ENCODE measurements at regions not wholly inside any gene's neighbourhood (a gene's known extent, or its start where the extent isn't known, plus 50 kb on each side); places are given as distances from the start of the nearest gene placed in this dataset.

- ATAC-seq (ENCODE audit: low read depth) = no peak
- DNase-seq = no peak
- Mint-ChIP-seq H3K9me3 (peaks cover 4% of the 10 kb centered on the region), H3K27me3 (no peaks in the 10 kb centered on the region), H3K4me1 (no peaks in the 10 kb centered on the region), H3K36me3 (no peaks in the 10 kb centered on the region), H3K4me3 (no peak overlapping the region), H3K27ac (no peak overlapping the region)
- POLR2A ChIA-PET = no interaction called here
Observed at GRCh38 chr9:103372828-103373227, 377.7 kb downstream of the CYLC2 start.

DNA sequence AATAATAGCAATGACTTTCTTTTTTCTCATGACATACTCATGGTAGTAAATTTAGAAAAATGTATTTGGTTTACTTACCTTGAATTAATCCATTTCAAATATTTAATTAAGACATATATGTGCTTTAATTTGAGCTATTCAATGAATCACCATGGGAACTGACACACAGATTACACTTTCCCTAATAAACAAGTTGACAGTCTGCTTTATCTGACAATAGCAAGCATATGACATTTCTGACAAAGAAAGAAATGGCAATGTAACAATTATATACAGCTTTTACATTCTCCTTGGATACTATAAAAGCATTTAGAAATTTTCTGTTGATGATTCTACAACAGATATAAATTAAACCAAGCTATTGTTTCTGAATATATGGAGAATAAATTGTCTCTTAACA lies 382.5 kb downstream of the CYLC2 start:
- Mint-ChIP-seq H3K27me3 (no peaks in the 10 kb centered on the region), H3K9me3 (peaks cover 2% of the 10 kb centered on the region), H3K27ac (no peak overlapping the region), H3K4me3 (no peak overlapping the region), H3K36me3 (no peaks in the 10 kb centered on the region), H3K4me1 (no peaks in the 10 kb centered on the region)
- DNase-seq = no peak
- POLR2A ChIA-PET = no interaction called here
- ATAC-seq (ENCODE audit: low read depth) = no peak

- H3K4me3 Mint-ChIP-seq = no peak overlapping the region
- no peak overlapping the region for H3K27ac Mint-ChIP-seq
- H3K27me3 Mint-ChIP-seq = no peaks in the 10 kb centered on the region
- POLR2A ChIA-PET = no interaction called here
- H3K36me3 Mint-ChIP-seq = no peaks in the 10 kb centered on the region
- DNase-seq (no peak), ATAC-seq (ENCODE audit: low read depth) (peak; percentile 42)
- no peaks in the 10 kb centered on the region for H3K4me1 Mint-ChIP-seq
- H3K9me3 Mint-ChIP-seq = no peaks in the 10 kb centered on the region
Observed at GRCh38 chr9:103397868-103398600, 402.9 kb downstream of the CYLC2 start.

GRCh38 chr9:103399535-103399934 lies 404.4 kb downstream of the CYLC2 start:
- ATAC-seq (ENCODE audit: low read depth) (no peak), DNase-seq (no peak)
- no peaks in the 10 kb centered on the region for H3K9me3 Mint-ChIP-seq
- H3K27ac Mint-ChIP-seq = no peak overlapping the region
- no peaks in the 10 kb centered on the region for H3K4me1 Mint-ChIP-seq
- no peaks in the 10 kb centered on the region for H3K27me3 Mint-ChIP-seq
- POLR2A ChIA-PET = no interaction called here
- H3K36me3 Mint-ChIP-seq = no peaks in the 10 kb centered on the region
- no peak overlapping the region for H3K4me3 Mint-ChIP-seq

DNA sequence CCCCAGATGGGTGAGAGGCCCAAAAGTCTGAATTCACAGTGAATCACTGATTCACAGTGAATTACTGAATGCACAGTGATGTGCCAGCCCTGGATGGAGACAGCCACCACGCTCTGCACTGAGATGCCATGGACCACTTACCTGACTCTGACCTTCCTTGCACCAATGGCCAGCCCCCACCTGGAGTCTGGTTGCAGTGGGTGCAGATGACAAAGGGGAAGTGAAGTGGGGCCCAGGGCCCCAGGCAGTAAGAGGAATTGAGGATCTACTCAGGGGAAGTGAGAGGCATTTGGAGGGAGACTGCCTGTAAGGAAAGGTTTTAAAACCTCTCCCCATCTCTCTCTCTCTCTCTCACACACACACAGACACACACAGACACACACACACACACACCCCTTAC lies 412.1 kb downstream of the CYLC2 start:
- H3K27ac Mint-ChIP-seq = no peak overlapping the region

GRCh38 chr9:103410059-103410458 lies 414.9 kb downstream of the CYLC2 start:
- Mint-ChIP-seq H3K27ac (no peak overlapping the region), H3K9me3 (no peaks in the 10 kb centered on the region), H3K4me3 (no peak overlapping the region), H3K27me3 (no peaks in the 10 kb centered on the region), H3K36me3 (no peaks in the 10 kb centered on the region), H3K4me1 (no peaks in the 10 kb centered on the region)
- DNase-seq (no peak), ATAC-seq (ENCODE audit: low read depth) (no peak)
- POLR2A ChIA-PET = no interaction called here

More for the DNA sequence above, 412.1 kb downstream of the CYLC2 start:
- POLR2A ChIA-PET = no interaction called here
- Mint-ChIP-seq H3K4me3 (no peak overlapping the region), H3K9me3 (no peaks in the 10 kb centered on the region), H3K27me3 (no peaks in the 10 kb centered on the region), H3K4me1 (no peaks in the 10 kb centered on the region), H3K36me3 (no peaks in the 10 kb centered on the region)
- ATAC-seq (ENCODE audit: low read depth) (no peak), DNase-seq (no peak)

DNA sequence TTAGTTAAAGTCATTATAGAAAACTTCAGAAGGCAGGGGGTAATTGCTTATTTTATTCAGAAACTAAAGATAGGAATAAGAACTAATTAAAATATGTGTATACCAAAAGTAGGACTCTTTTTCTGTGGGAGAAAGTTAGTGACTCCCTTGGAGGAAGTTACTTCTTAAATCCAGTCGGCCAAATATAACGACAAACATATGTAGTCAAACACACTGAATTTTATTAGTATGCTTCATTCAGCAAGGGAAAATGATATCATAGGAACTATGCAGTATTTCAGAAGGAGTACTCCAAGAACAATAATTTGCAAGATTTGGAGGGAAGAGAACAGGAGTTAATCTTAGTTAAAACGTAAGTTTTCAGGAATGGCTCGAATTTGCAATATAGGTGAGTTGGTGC lies 432.6 kb downstream of the CYLC2 start:
- no peaks in the 10 kb centered on the region for H3K4me1 Mint-ChIP-seq
- H3K27me3 Mint-ChIP-seq = no peaks in the 10 kb centered on the region
- DNase-seq (no peak), ATAC-seq (ENCODE audit: low read depth) (no peak)
- H3K4me3 Mint-ChIP-seq = no peak overlapping the region
- H3K9me3 Mint-ChIP-seq = peaks cover 2% of the 10 kb centered on the region
- H3K27ac Mint-ChIP-seq = no peak overlapping the region
- no peaks in the 10 kb centered on the region for H3K36me3 Mint-ChIP-seq
- POLR2A ChIA-PET = no interaction called here

GRCh38 chr9:103430469-103430868 lies 435.3 kb downstream of the CYLC2 start:
- H3K27me3 Mint-ChIP-seq = no peaks in the 10 kb centered on the region
- POLR2A ChIA-PET = no interaction called here
- no peak for DNase-seq
- peaks cover 4% of the 10 kb centered on the region for H3K9me3 Mint-ChIP-seq
- no peak overlapping the region for H3K27ac Mint-ChIP-seq
- H3K4me3 Mint-ChIP-seq = no peak overlapping the region
- no peaks in the 10 kb centered on the region for H3K36me3 Mint-ChIP-seq
- H3K4me1 Mint-ChIP-seq = no peaks in the 10 kb centered on the region
- ATAC-seq (ENCODE audit: low read depth) = no peak

GRCh38 chr9:103431809-103432208 lies 436.7 kb downstream of the CYLC2 start:
- Mint-ChIP-seq H3K9me3 (peaks cover 4% of the 10 kb centered on the region), H3K4me1 (no peaks in the 10 kb centered on the region), H3K36me3 (no peaks in the 10 kb centered on the region), H3K4me3 (no peak overlapping the region), H3K27me3 (no peaks in the 10 kb centered on the region), H3K27ac (no peak overlapping the region)
- ATAC-seq (ENCODE audit: low read depth) (no peak), DNase-seq (no peak)
- POLR2A ChIA-PET = no interaction called here

DNA sequence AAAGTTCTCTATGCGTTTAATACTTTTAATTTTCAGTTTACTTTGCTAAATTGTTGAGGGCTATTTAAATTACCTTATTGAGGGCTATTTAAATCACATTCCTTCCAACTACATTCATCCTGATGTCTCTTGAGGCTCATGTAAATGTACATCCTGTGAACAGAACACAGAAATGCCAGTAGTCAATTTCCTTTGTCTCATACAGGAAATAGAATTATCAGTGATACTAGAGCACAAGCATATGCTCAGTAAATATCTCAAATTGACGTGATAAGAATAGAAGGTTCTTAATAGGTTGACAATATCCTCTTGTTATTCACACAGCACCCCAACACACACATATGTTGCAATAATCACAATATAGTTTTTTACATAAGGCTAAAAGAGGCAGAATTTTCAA lies 449.0 kb downstream of the CYLC2 start:
- no peaks in the 10 kb centered on the region for H3K36me3 Mint-ChIP-seq
- H3K9me3 Mint-ChIP-seq = peaks cover 2% of the 10 kb centered on the region
- H3K4me3 Mint-ChIP-seq = no peak overlapping the region
- DNase-seq (no peak), ATAC-seq (ENCODE audit: low read depth) (no peak)
- POLR2A ChIA-PET = no interaction called here
- no peak overlapping the region for H3K27ac Mint-ChIP-seq
- no peaks in the 10 kb centered on the region for H3K27me3 Mint-ChIP-seq
- H3K4me1 Mint-ChIP-seq = no peaks in the 10 kb centered on the region

GRCh38 chr9:103458826-103459225 lies 463.7 kb downstream of the CYLC2 start:
- Mint-ChIP-seq H3K4me3 (no peak overlapping the region), H3K27me3 (no peaks in the 10 kb centered on the region), H3K36me3 (no peaks in the 10 kb centered on the region), H3K27ac (no peak overlapping the region), H3K9me3 (peaks cover 8% of the 10 kb centered on the region), H3K4me1 (no peaks in the 10 kb centered on the region)
- ATAC-seq (ENCODE audit: low read depth) (no peak), DNase-seq (no peak)
- POLR2A ChIA-PET = no interaction called here

DNA sequence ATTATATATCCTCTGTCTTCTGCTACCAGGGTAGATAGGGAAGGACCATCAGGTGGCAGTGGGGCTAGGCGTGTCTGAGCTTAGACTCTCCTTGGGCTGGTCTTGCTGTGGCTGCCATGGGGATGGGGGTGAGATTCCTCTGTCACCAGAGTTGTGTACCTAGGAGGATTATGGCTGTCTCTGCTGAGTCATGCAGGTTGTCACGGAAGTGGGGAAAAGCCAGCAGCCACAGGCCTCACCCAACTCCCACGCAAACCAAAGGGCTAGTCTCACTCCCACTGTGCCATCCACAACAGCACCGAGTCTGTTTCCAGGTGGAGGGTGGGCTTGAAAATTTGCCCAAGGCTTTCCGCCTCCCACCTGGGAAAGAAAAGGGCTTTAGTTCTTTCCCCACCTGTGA lies 476.1 kb downstream of the CYLC2 start:
- Mint-ChIP-seq H3K27me3 (no peaks in the 10 kb centered on the region), H3K27ac (no peak overlapping the region), H3K9me3 (peaks cover 7% of the 10 kb centered on the region), H3K36me3 (no peaks in the 10 kb centered on the region), H3K4me3 (no peak overlapping the region), H3K4me1 (no peaks in the 10 kb centered on the region)
- POLR2A ChIA-PET = no interaction called here
- ATAC-seq (ENCODE audit: low read depth) = no peak
- no peak for DNase-seq

DNA sequence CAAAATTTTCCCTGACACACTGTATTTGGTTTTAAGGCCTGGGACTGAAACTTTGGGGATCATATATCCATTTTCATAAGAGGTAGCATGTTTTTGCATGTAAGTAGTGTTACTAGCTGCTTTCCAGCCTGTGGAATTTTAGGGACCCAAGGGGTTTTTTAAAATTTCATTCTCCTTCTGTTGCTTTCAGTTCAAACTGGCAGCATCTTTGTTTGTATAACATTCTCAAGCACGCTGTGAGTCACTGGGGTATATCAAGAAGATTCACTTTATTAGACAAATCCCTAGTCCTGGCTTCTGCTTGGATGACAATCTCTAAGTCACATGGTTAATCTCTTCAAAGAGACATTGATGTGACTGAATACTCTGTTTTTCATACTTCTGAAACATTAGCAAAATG lies 479.0 kb downstream of the CYLC2 start:
- peaks cover 7% of the 10 kb centered on the region for H3K9me3 Mint-ChIP-seq
- no peak overlapping the region for H3K4me3 Mint-ChIP-seq

DNA sequence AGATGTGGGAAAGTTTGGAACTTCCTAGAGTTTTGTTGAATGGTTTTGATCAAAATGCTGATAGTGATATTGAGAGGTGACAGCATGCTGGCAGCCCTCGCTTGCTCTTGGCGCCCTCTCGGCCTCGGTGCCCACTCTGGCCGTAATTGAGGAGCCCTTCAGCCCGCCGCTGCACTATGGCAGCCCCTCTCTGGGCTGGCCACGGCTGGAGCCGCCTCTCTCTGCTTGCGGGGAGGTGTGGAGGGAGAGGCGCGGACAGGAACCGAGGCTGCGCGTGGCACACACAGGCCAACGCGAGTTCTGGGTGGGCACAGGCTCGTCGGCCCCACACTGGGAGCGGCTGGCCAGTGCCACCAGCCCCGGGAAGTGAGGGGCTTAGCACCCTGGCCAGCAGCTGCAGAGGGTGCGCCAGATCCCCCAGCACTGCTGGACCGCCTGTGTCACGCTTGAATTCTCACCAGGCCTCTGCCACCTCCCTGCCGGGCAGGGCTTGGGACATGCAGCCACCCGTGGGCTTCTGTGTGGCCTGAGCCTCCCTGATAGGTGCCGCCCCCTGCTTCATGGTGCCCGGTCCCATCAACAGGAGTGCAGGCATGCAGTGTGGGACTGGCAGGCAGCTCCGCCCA lies 488.5 kb downstream of the CYLC2 start:
- Mint-ChIP-seq H3K4me1 (no peaks in the 10 kb centered on the region), H3K9me3 (peaks cover 8% of the 10 kb centered on the region), H3K27ac (no peak overlapping the region), H3K27me3 (no peaks in the 10 kb centered on the region), H3K4me3 (no peak overlapping the region), H3K36me3 (no peaks in the 10 kb centered on the region)
- ATAC-seq (ENCODE audit: low read depth) (no peak), DNase-seq (no peak)
- POLR2A ChIA-PET = no interaction called here

More for the DNA sequence above, 479.0 kb downstream of the CYLC2 start:
- ATAC-seq (ENCODE audit: low read depth) (no peak), DNase-seq (no peak)
- H3K4me1 Mint-ChIP-seq = no peaks in the 10 kb centered on the region
- POLR2A ChIA-PET = no interaction called here
- H3K36me3 Mint-ChIP-seq = no peaks in the 10 kb centered on the region
- no peak overlapping the region for H3K27ac Mint-ChIP-seq
- no peaks in the 10 kb centered on the region for H3K27me3 Mint-ChIP-seq
